Kidney (tissue), 13 donors: ENCODE measurements at regions not wholly inside any gene's neighbourhood (a gene's known extent, or its start where the extent isn't known, plus 50 kb on each side); places are given as distances from the start of the nearest gene placed in this dataset.
"Not testable (repeated sequence)": the region's sequence is repeated elsewhere in the genome, so short reads cannot be mapped to it uniquely, and the experiment has no call there.

Experiments used
- DNase-seq, 5 donors: peaks; one replicate each; pipeline ENCODE4 v3.0.0-alpha.2; 2013 to 2020
- FAIRE-seq: peaks from 2 replicates; lab custom pipeline; 2012; peaks lifted over from hg19 to GRCh38; lab: Jason Lieb, UNC
- H3K27ac ChIP-seq, 2 donors: one replicate each; pipeline ENCODE4 v1.7.0; 2013; ENCODE audit warnings: low read depth in 2 of 2, low read length in 2 of 2, inconsistent platforms in 1 of 2
- H3K27me3 ChIP-seq: one replicate; pipeline ENCODE4 v1.7.1; 2013; ENCODE audit warnings: low read length, inconsistent platforms; ENCODE audit not compliant: control insufficient read depth, insufficient read depth
- H3K36me3 ChIP-seq, 3 donors: one replicate each; pipeline versions ENCODE4 v1.7.0 to v1.7.1; 2013; ENCODE audit warnings: low read length in 3 of 3, control low read depth in 1 of 3, inconsistent platforms in 1 of 3; ENCODE audit not compliant: insufficient read depth in 3 of 3, control insufficient read depth in 2 of 3
- H3K4me1 ChIP-seq, 3 donors: one replicate each; pipeline versions ENCODE4 v1.7.0 to v1.7.1; 2013; ENCODE audit warnings: low read length in 3 of 3, inconsistent platforms in 1 of 3, low read depth in 1 of 3; ENCODE audit not compliant: control insufficient read depth in 2 of 3, insufficient read depth in 2 of 3
- H3K4me3 ChIP-seq, 3 donors: one replicate each; pipeline versions ENCODE4 v1.7.0 to v1.8.1; 2013; ENCODE audit warnings: low read length in 3 of 3, control low read depth in 1 of 3, inconsistent platforms in 1 of 3
- H3K9ac ChIP-seq, 3 donors: one replicate each; pipeline versions ENCODE4 v1.7.0 to v1.7.1; 2013; ENCODE audit warnings: low read length in 3 of 3, control low read depth in 1 of 3, inconsistent platforms in 1 of 3
- H3K9me3 ChIP-seq, 3 donors: one replicate each; pipeline versions ENCODE4 v1.7.0 to v1.7.1; 2013; ENCODE audit warnings: low read length in 3 of 3, control low read depth in 1 of 3, inconsistent platforms in 1 of 3; ENCODE audit not compliant: control insufficient read depth in 2 of 3, insufficient read depth in 1 of 3
- intact Hi-C: fragments of 100-400 bp; cut with DNase I; formaldehyde crosslinking; loops from one replicate; pipeline ENCODE4 v1.11.1; 2022
- TF ChIP-seq, protein P1 (sequence below): IDR thresholded peaks from 3 replicates; pipeline ENCODE4 v1.5.1; 2012; ENCODE audit warnings: mild to moderate bottlenecking, moderate library complexity, borderline replicate concordance; ENCODE audit not compliant: insufficient read depth; ENCODE audit errors: extremely low read depth
- donor health status: control.
- donor health status: control.
- donor health status: control.
- donor health status: control.
- donor health status: control.
- donor health status: DM: yes; HTN: yes; CAD: no.
- donor health status: Normal renal cell carcinoma (clear cell type).

DNA sequence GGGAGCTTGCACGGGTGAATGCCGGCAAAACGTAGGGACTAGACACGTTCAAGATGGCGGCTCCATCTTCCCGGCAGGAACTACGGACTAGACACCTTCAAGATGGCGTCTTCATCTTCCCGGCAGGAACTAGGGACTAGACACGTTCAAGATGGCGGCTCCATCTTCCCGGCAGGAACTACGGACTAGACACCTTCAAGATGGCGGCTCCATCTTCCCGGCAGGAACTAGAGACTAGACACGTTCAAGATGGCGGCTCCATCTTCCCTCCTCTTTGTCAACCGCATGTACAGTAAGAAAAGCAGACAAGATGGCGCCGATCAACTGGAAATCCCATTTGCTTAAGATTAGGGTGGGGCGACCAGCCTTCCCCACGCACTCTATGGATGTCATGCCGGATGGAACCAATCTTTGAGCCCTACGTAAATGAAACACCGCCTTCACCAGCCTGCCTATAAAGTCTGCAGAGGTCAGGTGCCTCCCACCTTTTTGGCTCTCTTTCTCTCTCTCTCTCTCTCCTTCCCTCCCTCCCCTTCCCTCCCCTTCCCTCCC is 222.4 kb downstream of the CRLF2 start:
- Histone ChIP-seq H3K9me3 (peaks cover 0 to 9% (median 0%) of the 10 kb centered on the region in 3 donors), H3K4me1 (no peaks in the 10 kb centered on the region), H3K36me3 (no peaks in the 10 kb centered on the region), H3K9ac (peak overlapping the region in 1 of 3 donors; percentile 62), H3K27ac (no peak overlapping the region), H3K27me3 (no peaks in the 10 kb centered on the region), H3K4me3 (peak overlapping the region in 2 of 3 donors; percentile 36 to 70)
- TF ChIP-seq, protein P1, sequence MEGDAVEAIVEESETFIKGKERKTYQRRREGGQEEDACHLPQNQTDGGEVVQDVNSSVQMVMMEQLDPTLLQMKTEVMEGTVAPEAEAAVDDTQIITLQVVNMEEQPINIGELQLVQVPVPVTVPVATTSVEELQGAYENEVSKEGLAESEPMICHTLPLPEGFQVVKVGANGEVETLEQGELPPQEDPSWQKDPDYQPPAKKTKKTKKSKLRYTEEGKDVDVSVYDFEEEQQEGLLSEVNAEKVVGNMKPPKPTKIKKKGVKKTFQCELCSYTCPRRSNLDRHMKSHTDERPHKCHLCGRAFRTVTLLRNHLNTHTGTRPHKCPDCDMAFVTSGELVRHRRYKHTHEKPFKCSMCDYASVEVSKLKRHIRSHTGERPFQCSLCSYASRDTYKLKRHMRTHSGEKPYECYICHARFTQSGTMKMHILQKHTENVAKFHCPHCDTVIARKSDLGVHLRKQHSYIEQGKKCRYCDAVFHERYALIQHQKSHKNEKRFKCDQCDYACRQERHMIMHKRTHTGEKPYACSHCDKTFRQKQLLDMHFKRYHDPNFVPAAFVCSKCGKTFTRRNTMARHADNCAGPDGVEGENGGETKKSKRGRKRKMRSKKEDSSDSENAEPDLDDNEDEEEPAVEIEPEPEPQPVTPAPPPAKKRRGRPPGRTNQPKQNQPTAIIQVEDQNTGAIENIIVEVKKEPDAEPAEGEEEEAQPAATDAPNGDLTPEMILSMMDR: no peak
- intact Hi-C loops: no loop called here
- FAIRE-seq: peak; percentile 87
- DNase-seq: peak; percentile 53 to 98 (median 94)

DNA sequence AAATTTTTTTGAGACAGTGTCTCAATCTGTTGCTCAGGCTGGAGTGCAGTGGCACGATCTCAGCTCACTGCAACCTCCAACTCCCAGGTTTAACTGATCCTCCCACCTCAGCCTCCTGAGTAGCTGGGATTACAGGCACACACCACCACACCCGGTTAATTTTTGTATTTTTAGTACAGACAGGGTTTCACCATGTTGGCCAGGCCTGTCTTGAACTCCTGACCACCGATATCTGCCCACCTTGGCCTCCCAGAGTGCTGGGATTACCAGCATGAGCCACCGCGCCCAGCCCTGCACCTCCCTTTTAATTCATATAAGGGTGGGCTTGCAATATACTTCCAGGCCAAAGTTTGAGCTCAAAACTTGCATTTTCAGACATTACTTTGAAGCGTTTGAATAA is 223.9 kb downstream of the CRLF2 start:
- H3K27me3 ChIP-seq, FAIRE-seq, H3K9me3 ChIP-seq, H3K27ac ChIP-seq, H3K4me3 ChIP-seq, intact Hi-C loops, H3K36me3 ChIP-seq, H3K9ac ChIP-seq, H3K4me1 ChIP-seq, DNase-seq: not testable (repeated sequence)

DNA sequence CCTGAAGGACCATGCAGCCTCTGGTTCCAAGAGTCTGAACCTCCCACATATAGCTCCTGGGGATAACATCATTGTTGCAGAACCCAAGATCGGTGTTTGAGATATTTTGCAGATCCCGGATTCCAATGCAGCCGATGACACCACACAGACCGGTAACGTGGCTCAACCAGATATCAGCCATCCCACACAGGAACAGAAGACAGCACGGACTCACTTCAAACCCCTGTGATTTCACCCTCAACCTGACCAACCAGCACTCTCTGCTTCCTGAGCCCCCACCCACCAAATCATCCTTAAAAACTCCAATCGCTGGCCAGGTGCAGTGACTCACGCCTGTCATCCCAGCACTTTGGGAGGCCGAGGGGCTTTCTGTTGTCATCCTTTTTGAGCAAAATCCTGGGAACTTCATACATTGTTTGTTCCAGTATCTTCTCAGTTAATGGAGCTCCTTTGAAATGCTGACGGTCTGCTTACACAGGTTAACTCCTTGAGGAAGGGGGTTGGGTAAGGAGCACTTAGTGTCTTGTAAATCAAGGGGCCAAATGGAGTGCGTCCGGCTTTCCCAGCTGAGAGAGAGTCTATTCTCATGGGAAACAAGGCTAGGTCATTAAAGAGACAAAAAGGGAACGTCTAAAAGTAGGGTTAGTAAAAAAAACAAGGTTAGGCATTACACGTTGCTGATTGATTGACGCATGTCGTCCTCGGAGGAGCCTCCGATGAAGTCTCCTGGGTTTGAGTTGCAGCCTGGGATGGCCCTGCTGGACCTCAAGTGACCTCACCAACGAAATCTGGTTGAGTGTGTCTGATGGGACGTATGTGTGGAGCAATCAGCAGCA is 230.4 kb downstream of the CRLF2 start:
- no peak for FAIRE-seq
- peak in 2 of 5 donors; percentile 19 to 20 for DNase-seq

More for the DNA sequence above, 230.4 kb downstream of the CRLF2 start:
- Histone ChIP-seq H3K27ac (no peak overlapping the region), H3K9ac (no peak overlapping the region), H3K9me3 (peaks cover 0 to 8% (median 4%) of the 10 kb centered on the region in 3 donors), H3K4me1 (no peaks in the 10 kb centered on the region), H3K36me3 (no peaks in the 10 kb centered on the region), H3K4me3 (no peak overlapping the region), H3K27me3 (no peaks in the 10 kb centered on the region)
- intact Hi-C loops: no loop called here
- TF ChIP-seq, protein P1: no peak
